HG02981 (cell line): ENCODE measurements at regions not wholly inside any gene's neighbourhood (a gene's known extent, or its start where the extent isn't known, plus 50 kb on each side); places are given as distances from the start of the nearest gene placed in this dataset.

Experiments
- ATAC-seq: cut with Tn5 transposase; IDR thresholded peaks from one replicate; pipeline ENCODE4 v1.9.1; 2021; ENCODE audit warnings: mild to moderate bottlenecking, moderate library complexity; ENCODE audit not compliant: unreplicated experiment

GRCh38 chr13:53200498-53201453 lies 172.2 kb downstream of the OLFM4 start:
- ATAC-seq: no peak

- no peak for ATAC-seq
Measured at GRCh38 chr13:53201454-53202225, 173.0 kb downstream of the OLFM4 start.

- no peak for ATAC-seq
Measured at GRCh38 chr13:53204598-53204997, 176.0 kb downstream of the OLFM4 start.

DNA sequence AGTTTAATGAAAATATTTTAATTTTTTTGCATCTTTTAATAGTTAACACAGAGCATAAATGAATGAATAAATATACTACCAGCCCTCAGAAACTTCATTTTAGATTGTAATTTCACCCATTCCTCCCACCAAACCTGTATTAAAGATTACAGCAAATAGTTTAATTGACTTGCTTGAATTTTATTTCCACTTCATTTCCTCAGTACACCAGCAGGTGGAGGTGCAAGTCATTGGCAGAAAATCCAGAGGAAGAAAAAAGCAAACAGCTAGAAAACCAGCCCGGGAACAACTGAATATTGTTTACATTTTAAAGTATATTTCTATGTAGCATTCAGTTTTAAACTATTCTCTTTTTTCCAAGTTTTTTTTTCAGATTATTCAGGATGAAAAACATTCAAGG lies 177.8 kb downstream of the OLFM4 start:
- no peak for ATAC-seq

GRCh38 chr13:53207556-53207955 lies 178.9 kb downstream of the OLFM4 start:
- no peak for ATAC-seq

- no peak for ATAC-seq
Measured at GRCh38 chr13:53214433-53214832, 185.8 kb downstream of the OLFM4 start.

DNA sequence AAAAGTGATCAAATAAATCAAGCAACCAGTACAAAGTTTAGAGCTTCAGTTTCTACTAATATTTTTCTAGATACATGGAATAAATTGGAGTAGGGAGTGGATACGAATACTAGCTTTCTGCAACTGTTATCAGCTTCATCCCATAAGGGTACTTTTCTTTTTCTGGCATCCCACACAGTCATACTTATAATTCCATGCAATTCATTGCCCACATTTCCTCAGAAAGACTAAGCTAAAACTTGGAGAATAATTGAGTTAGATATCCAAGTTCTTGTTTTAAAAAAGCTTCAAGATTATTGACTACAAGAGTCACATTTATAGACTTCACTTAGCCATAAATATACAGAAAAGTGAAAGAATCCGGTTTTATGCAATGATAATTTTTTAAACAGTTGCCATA lies 186.9 kb downstream of the OLFM4 start:
- ATAC-seq: no peak

GRCh38 chr13:53216773-53217172 lies 188.2 kb downstream of the OLFM4 start:
- ATAC-seq: no peak

DNA sequence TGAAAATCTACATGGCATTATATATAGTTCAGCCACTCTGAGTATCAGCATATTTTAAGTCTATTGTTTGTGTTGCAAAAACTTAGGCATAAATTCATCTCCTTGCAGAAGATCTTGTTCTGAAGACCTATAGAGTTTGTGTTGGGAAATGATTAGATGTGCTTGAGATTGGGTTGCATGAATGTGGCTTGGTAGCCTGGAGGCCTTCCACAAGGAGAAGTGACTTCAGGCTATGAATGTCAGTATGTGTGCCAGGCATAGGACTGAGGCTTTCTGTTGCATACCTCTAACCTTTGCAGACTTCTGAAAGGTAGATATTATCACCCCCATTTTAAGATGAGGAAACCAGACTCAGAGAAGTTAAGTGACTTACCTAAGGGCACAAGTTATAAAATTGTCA lies 188.6 kb downstream of the OLFM4 start:
- ATAC-seq: no peak

- no peak for ATAC-seq
Measured at GRCh38 chr13:53220038-53220437, 191.4 kb downstream of the OLFM4 start.

DNA sequence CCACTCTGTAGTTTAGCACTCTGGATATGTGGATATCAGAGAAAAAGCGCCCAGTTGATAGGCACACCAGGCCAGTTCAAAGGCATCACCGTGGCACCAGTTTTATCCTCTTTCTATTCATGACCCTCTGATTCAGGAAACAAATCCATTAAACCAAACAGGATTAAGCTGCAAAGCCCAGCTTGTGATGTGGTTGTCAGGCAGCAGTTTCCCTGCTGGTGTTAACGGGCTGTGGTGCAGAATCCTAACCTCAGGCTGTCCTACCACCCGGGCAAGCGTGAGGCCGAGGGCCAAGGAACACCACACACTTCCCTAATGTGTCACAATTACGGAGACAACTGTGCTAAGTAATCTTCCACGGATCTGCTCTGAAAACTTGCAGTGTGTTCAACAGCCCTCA lies 209.1 kb downstream of the OLFM4 start:
- no peak for ATAC-seq

DNA sequence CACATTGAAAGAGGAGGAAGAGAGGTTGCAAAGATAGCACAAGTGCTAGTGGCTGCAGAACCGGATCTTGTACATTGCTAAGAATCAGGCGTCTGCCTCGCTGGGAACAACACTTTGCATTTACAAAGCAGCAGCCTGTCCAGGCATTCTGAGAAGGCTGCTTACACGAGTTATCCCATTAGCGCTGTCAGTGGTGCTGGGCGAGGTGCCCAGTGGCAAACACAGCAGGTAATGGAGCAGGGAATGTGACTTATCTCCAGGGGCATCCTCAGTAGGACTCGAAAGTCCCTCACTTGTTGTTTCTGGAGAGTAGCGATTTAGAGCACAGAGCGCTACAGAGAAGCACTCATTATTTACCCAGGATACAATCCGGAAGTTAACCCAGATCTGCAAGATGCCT lies 209.6 kb downstream of the OLFM4 start:
- ATAC-seq: no peak

DNA sequence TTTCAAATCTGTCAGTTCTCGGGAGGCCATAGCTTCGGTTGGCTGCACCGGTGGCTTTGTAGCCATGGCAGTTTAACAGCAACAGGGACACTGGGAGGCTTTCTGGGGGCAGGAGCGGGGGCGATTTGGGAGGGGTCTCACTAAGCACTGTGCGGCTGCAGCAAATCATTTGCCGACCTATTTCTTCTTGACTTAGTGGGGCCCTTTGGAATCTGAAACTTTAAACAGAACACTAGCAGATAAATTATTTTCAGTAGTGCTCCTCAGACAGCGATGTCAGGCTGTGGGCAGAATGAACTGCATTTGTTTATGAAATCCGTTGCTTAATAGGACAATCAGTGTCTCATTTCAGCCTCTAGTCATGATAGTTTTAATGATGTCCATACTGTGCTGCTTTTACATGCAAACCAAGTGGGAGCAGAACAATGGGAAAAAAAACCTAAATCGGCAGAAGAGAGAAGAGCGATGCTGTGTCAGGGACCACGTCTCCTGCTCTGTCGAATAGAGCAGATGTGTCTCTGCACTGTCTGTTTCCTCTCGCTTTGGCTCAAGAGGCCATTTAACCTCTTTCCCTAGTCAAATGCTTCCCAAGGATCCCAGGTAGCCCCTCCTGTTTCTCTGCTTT lies 211.9 kb downstream of the OLFM4 start:
- no peak for ATAC-seq

DNA sequence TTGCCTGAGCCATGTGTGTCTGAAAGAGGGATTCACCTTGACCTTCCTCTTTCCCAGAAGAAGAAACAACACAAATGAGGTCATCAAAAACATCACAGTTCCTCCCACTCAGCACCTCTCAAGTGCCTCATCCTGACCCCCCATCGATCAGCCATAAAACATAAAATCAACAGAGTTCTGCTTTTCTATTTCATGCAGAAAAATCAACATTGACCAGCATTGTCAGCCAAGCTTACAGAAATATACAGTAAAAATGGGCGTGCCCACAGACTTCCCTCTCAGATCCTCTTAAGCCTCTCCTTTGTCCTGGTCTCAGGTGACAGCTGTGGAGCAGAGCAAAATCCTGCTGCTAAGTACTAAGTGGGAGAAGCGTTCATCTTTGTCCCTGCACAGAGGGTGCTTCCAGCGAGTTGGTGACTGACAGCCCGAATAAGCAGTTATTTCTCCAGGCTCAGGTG lies 213.3 kb downstream of the OLFM4 start:
- ATAC-seq: no peak

- no peak for ATAC-seq
Measured at GRCh38 chr13:53249236-53249635, 220.6 kb downstream of the OLFM4 start.

- ATAC-seq: peak; percentile 81
Measured at GRCh38 chr13:53250272-53250875, 221.8 kb downstream of the OLFM4 start.

GRCh38 chr13:53250977-53251376 lies 222.4 kb downstream of the OLFM4 start:
- no peak for ATAC-seq

DNA sequence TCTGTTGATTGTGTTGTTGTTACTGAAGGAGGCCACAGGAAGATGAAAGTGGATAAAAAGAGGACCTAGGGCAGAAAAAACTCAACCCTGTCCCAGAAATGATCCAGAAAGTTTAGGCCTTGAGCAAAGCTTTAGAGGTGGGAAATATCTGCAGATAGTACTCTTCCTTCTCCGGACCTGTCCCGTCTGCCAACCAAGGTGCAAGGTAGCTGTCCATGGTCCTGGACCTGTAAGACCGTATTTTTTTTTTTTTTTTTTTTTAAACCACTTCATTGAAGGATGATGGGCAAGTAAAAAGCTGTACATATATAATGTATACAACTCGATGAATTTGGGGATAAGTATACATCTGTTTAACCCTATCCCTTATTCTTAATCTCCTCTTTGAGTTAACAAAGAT lies 225.9 kb downstream of the OLFM4 start:
- ATAC-seq: no peak

- no peak for ATAC-seq
Measured at GRCh38 chr13:53255795-53256194, 227.2 kb downstream of the OLFM4 start.

GRCh38 chr13:53260594-53260993 lies 232.0 kb downstream of the OLFM4 start:
- ATAC-seq: no peak

DNA sequence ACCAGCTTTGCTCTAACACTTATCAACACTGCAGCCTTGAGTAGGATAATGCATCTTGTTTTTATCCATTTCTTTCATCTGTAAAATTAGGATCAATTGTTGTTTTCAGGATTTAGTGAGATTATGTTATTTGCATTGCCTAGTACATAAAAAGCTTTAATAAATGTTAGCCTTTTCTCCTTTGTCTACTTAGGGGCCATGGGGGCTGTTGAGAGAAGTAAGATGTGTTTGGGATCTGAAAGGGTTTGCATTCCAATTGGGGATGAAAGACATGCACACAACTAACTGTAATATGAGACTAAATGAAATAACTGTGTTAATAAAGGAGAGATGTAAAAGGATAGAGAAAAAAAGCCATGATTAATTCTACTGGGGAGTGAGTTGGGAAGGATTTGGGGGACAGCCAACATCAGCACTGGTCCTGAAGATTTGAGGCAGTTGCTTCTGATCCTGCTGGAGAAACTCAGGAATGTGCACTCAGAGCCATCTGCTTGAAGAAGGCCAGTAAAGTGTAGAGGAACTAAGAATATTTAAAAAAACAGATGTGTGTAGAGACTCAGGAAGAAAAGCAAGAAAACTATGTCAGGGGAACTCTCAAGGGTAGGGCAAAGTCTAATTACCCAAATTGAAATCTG lies 236.3 kb downstream of the OLFM4 start:
- no peak for ATAC-seq
